SK-N-MC (cell line): ENCODE measurements at regions not wholly inside any gene's neighbourhood (a gene's known extent, or its start where the extent isn't known, plus 50 kb on each side); places are given as distances from the start of the nearest gene placed in this dataset.

ENCODE experiments used
- EZH2 ChIP-seq: fragments of 200-600 bp; sonication (generic); IDR thresholded peaks from one replicate; pipeline ENCODE4 v1.6.1; 2017; ENCODE audit warnings: antibody characterized with exemption
- POLR2AphosphoS5 ChIP-seq: IDR thresholded peaks from 2 replicates; pipeline ENCODE4 v1.6.1; 2012; ENCODE audit warnings: mild to moderate bottlenecking, low read depth, low read length, borderline replicate concordance

- no peak; the same call in 1 of the 2 replicates for TF ChIP-seq POLR2AphosphoS5
- no peak for TF ChIP-seq EZH2
Observed at GRCh38 chr6:27133281-27134227, 113.9 kb upstream of the PRSS16 start.
